ENCODE measurements at regions not wholly inside any gene's neighbourhood (a gene's known extent, or its start where the extent isn't known, plus 50 kb on each side); places are given as distances from the start of the nearest gene placed in this dataset.

DNA sequence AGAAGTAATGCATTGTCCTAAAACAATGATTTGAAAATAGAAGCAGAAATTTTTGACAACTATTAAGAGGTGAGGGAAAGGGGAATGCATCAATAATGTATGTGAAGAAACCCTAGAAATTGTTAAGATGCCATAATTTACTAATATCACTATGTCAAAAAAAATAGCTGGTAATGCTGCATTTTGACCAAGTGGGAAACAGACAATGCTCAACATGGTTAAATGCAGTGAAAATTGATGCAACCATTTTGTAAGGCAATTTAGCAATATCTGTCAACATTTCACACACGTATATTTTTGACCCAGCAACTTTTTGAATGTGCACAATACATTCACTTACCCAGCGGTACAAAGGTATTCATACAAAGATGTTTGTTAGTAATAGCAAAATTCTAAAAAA, 381.6 kb downstream of the CDH11 start:
- no peak overlapping the region for H3K4me3 ChIP-seq
- H3K9ac ChIP-seq (ENCODE audit: insufficient read length), result no peak overlapping the region
- TF ChIP-seq FOXP2 (optimal IDR thresholded peaks at IDR 0.05; ENCODE audit: control extremely low read depth, extremely low read length, insufficient read depth) (no peak), EZH2 (IDR thresholded peaks at IDR 0.05) (no peak), POLR2AphosphoS5 (IDR thresholded peaks at IDR 0.05; ENCODE audit: borderline replicate concordance, low read depth, low read length) (no peak)
- H3K9me3 ChIP-seq (ENCODE audit: low read depth, low read length), result no peaks in the 10 kb centered on the region
- DNase-seq (ENCODE audit: low read depth, low spot score), result no peak
- no peaks in the 10 kb centered on the region for H3K36me3 ChIP-seq (ENCODE audit: insufficient read depth, low read length)
- H3K27ac ChIP-seq, result no peak overlapping the region

GRCh38 chr16:64738321-64738960, 383.4 kb downstream of the CDH11 start:
- TF ChIP-seq EZH2 (IDR thresholded peaks at IDR 0.05) (no peak), POLR2AphosphoS5 (IDR thresholded peaks at IDR 0.05; ENCODE audit: borderline replicate concordance, low read depth, low read length) (no peak), FOXP2 (optimal IDR thresholded peaks at IDR 0.05; ENCODE audit: control extremely low read depth, extremely low read length, insufficient read depth) (no peak)

GRCh38 chr16:64736857-64737256, 385.0 kb downstream of the CDH11 start:
- H3K27ac ChIP-seq, result no peak overlapping the region
- no peaks in the 10 kb centered on the region for H3K9me3 ChIP-seq (ENCODE audit: low read depth, low read length)
- DNase-seq (ENCODE audit: low read depth, low spot score), result no peak
- TF ChIP-seq EZH2 (IDR thresholded peaks at IDR 0.05) (no peak), FOXP2 (optimal IDR thresholded peaks at IDR 0.05; ENCODE audit: control extremely low read depth, extremely low read length, insufficient read depth) (no peak), POLR2AphosphoS5 (IDR thresholded peaks at IDR 0.05; ENCODE audit: borderline replicate concordance, low read depth, low read length) (no peak)
- H3K4me3 ChIP-seq, result no peak overlapping the region
- no peaks in the 10 kb centered on the region for H3K36me3 ChIP-seq (ENCODE audit: insufficient read depth, low read length)
- H3K9ac ChIP-seq (ENCODE audit: insufficient read length), result no peak overlapping the region

More at GRCh38 chr16:64738321-64738960, 383.4 kb downstream of the CDH11 start:
- Histone ChIP-seq H3K4me3 (no peak overlapping the region), H3K27ac (no peak overlapping the region), H3K9ac (ENCODE audit: insufficient read length) (no peak overlapping the region), H3K36me3 (ENCODE audit: insufficient read depth, low read length) (no peaks in the 10 kb centered on the region), H3K9me3 (ENCODE audit: low read depth, low read length) (no peaks in the 10 kb centered on the region)
- DNase-seq (ENCODE audit: low read depth, low spot score), result no peak

DNA sequence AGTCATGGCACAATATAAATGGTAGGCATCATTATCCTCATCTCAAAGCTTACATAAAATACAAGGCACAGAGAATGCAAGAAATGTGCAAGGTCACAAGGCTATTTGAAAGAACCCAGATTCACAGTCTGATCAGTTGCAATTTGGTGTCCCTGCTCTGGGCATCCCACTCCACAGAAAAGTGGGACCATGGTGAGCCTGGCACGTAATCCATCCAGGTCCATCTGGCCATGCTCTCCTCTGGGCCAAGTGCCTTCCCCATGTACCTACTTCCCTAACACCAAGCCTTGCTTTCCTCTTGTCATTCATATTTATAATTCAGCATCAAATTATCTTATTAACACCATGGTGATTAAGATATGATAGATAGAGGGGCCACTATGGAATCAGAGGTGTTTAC, 390.0 kb downstream of the CDH11 start:
- H3K9me3 ChIP-seq (ENCODE audit: low read depth, low read length), result no peaks in the 10 kb centered on the region
- TF ChIP-seq POLR2AphosphoS5 (IDR thresholded peaks at IDR 0.05; ENCODE audit: borderline replicate concordance, low read depth, low read length) (no peak), EZH2 (IDR thresholded peaks at IDR 0.05) (no peak), FOXP2 (optimal IDR thresholded peaks at IDR 0.05; ENCODE audit: control extremely low read depth, extremely low read length, insufficient read depth) (no peak)
- no peak overlapping the region for H3K9ac ChIP-seq (ENCODE audit: insufficient read length)
- no peak overlapping the region for H3K27ac ChIP-seq
- no peak for DNase-seq (ENCODE audit: low read depth, low spot score)
- H3K4me3 ChIP-seq, result no peak overlapping the region
- H3K36me3 ChIP-seq (ENCODE audit: insufficient read depth, low read length), result no peaks in the 10 kb centered on the region

- TF ChIP-seq EZH2 (IDR thresholded peaks at IDR 0.05) (no peak), FOXP2 (optimal IDR thresholded peaks at IDR 0.05; ENCODE audit: control extremely low read depth, extremely low read length, insufficient read depth) (no peak), POLR2AphosphoS5 (IDR thresholded peaks at IDR 0.05; ENCODE audit: borderline replicate concordance, low read depth, low read length) (no peak)
- Histone ChIP-seq H3K9ac (ENCODE audit: insufficient read length) (no peak overlapping the region), H3K36me3 (ENCODE audit: insufficient read depth, low read length) (no peaks in the 10 kb centered on the region), H3K27ac (no peak overlapping the region), H3K4me3 (no peak overlapping the region), H3K9me3 (ENCODE audit: low read depth, low read length) (no peaks in the 10 kb centered on the region)
- DNase-seq (ENCODE audit: low read depth, low spot score), result no peak
These were observed 391.6 kb downstream of the CDH11 start for GRCh38 chr16:64730261-64730660.

- TF ChIP-seq EZH2 (IDR thresholded peaks at IDR 0.05) (no peak), POLR2AphosphoS5 (IDR thresholded peaks at IDR 0.05; ENCODE audit: borderline replicate concordance, low read depth, low read length) (no peak), FOXP2 (optimal IDR thresholded peaks at IDR 0.05; ENCODE audit: control extremely low read depth, extremely low read length, insufficient read depth) (no peak)
- H3K9ac ChIP-seq (ENCODE audit: insufficient read length), result no peak overlapping the region
These were observed 397.5 kb downstream of the CDH11 start for GRCh38 chr16:64724339-64724738.

DNA sequence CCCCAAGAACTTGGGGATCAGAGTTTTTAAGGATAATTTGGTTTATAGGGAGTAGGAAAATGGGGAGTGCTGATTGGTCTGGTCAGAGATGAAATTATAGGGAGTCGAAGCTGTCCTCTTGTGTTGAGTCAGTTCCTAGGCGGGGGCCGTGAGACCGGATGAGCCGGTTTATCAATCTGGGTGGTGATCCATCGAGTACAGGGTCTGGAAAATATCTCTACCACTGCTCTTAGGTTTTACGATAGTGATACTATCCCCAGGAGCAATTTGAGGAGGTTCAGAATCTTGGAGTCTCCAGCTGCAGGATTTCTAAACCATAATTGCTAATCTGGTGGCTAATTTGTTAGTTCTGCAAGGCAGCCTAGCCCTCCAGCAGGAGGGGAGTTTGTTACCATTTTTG, 403.4 kb downstream of the CDH11 start:
- TF ChIP-seq EZH2 (IDR thresholded peaks at IDR 0.05) (no peak), FOXP2 (optimal IDR thresholded peaks at IDR 0.05; ENCODE audit: control extremely low read depth, extremely low read length, insufficient read depth) (no peak), POLR2AphosphoS5 (IDR thresholded peaks at IDR 0.05; ENCODE audit: borderline replicate concordance, low read depth, low read length) (no peak)
- DNase-seq (ENCODE audit: low read depth, low spot score), result no peak
- H3K27ac ChIP-seq, result no peak overlapping the region
- no peak overlapping the region for H3K4me3 ChIP-seq
- no peak overlapping the region for H3K9ac ChIP-seq (ENCODE audit: insufficient read length)
- no peaks in the 10 kb centered on the region for H3K9me3 ChIP-seq (ENCODE audit: low read depth, low read length)
- H3K36me3 ChIP-seq (ENCODE audit: insufficient read depth, low read length), result no peaks in the 10 kb centered on the region

More at GRCh38 chr16:64724339-64724738, 397.5 kb downstream of the CDH11 start:
- no peaks in the 10 kb centered on the region for H3K36me3 ChIP-seq (ENCODE audit: insufficient read depth, low read length)
- no peak overlapping the region for H3K27ac ChIP-seq
- no peak for DNase-seq (ENCODE audit: low read depth, low spot score)
- no peak overlapping the region for H3K4me3 ChIP-seq
- H3K9me3 ChIP-seq (ENCODE audit: low read depth, low read length), result no peaks in the 10 kb centered on the region

GRCh38 chr16:64717871-64718270, 404.0 kb downstream of the CDH11 start:
- no peak overlapping the region for H3K27ac ChIP-seq
- DNase-seq (ENCODE audit: low read depth, low spot score), result no peak
- H3K9ac ChIP-seq (ENCODE audit: insufficient read length), result no peak overlapping the region
- no peaks in the 10 kb centered on the region for H3K36me3 ChIP-seq (ENCODE audit: insufficient read depth, low read length)
- no peak for TF ChIP-seq POLR2AphosphoS5 (IDR thresholded peaks at IDR 0.05; ENCODE audit: borderline replicate concordance, low read depth, low read length)
- no peak overlapping the region for H3K4me3 ChIP-seq
- no peaks in the 10 kb centered on the region for H3K9me3 ChIP-seq (ENCODE audit: low read depth, low read length)

GRCh38 chr16:64715624-64716023, 406.2 kb downstream of the CDH11 start:
- H3K4me3 ChIP-seq, result no peak overlapping the region
- no peak overlapping the region for H3K27ac ChIP-seq
- no peak overlapping the region for H3K9ac ChIP-seq (ENCODE audit: insufficient read length)
- no peak for DNase-seq (ENCODE audit: low read depth, low spot score)
- H3K36me3 ChIP-seq (ENCODE audit: insufficient read depth, low read length), result no peaks in the 10 kb centered on the region
- TF ChIP-seq EZH2 (IDR thresholded peaks at IDR 0.05), result no peak
- no peak for TF ChIP-seq FOXP2 (optimal IDR thresholded peaks at IDR 0.05; ENCODE audit: control extremely low read depth, extremely low read length, insufficient read depth)
- no peak for TF ChIP-seq POLR2AphosphoS5 (IDR thresholded peaks at IDR 0.05; ENCODE audit: borderline replicate concordance, low read depth, low read length)
- no peaks in the 10 kb centered on the region for H3K9me3 ChIP-seq (ENCODE audit: low read depth, low read length)

Measured in SK-N-MC (cell line).